Endothelial cell of umbilical vein (primary cell): ENCODE measurements at regions not wholly inside any gene's neighbourhood (a gene's known extent, or its start where the extent isn't known, plus 50 kb on each side); places are given as distances from the start of the nearest gene placed in this dataset.

Experiments used
- BruUV-seq: library from RNA; stranded (reverse); fragments of 400-500 nt; replicated peaks from 2 replicates; lab custom pipeline; 2021; lab: Mats Ljungman, UMichigan
- CTCF ChIA-PET: fragments of 300-600, 350-600 bp; sonication (Branson Sonifier 250); formaldehyde crosslinking; loops from one replicate; lab custom pipeline; 2021; ENCODE audit warnings: antibody characterized with exemption, inconsistent platforms; lab: Charles Lee
- POLR2A ChIA-PET: fragments of 300-600, 350-600 bp; sonication (Branson Sonifier 250); formaldehyde crosslinking; loops from one replicate; lab custom pipeline; 2021; ENCODE audit warnings: antibody characterized with exemption, inconsistent platforms; lab: Charles Lee
- DNase-seq: peaks from one replicate; pipeline ENCODE4 v3.0.0-alpha.2; 2011; ENCODE audit warnings: low read depth, low spot score
- FAIRE-seq: peaks from 2 replicates; lab custom pipeline; 2011; peaks lifted over from hg19 to GRCh38; lab: Jason Lieb, UNC
- H2AFZ ChIP-seq: 2 replicates; pipeline ENCODE4 v1.6.0; 2012; ENCODE audit warnings: low read depth, low read length, control low read depth, inconsistent platforms
- H3K27ac ChIP-seq: 2 replicates; pipeline ENCODE4 v1.5.1; 2011; ENCODE audit warnings: low read depth, mild to moderate bottlenecking, control low read depth, low read length, moderate library complexity; ENCODE audit not compliant: insufficient read depth
- H3K27me3 ChIP-seq, 2 experiments: 2 replicates each; pipeline versions ENCODE4 v1.6.0 to v1.6.1; 2011; ENCODE audit warnings: low read length in 2 of 2, mixed read lengths in 1 of 2; ENCODE audit not compliant: control insufficient read depth in 2 of 2, insufficient read depth in 2 of 2
- H3K36me3 ChIP-seq, 2 experiments: 2 replicates in 1 of 2; 3 replicates in 1 of 2; pipeline ENCODE4 v1.5.1; 2011; ENCODE audit warnings: low read length in 2 of 2, mild to moderate bottlenecking in 1 of 2, moderate library complexity in 1 of 2; ENCODE audit not compliant: control insufficient read depth in 2 of 2, insufficient read depth in 2 of 2; ENCODE audit errors: extremely low read depth in 1 of 2
- H3K4me1 ChIP-seq: 3 replicates; pipeline ENCODE4 v1.5.1; 2011; ENCODE audit warnings: mild to moderate bottlenecking, low read length; ENCODE audit not compliant: control insufficient read depth, insufficient read depth; ENCODE audit errors: extremely low read depth
- H3K4me2 ChIP-seq: 2 replicates; pipeline ENCODE4 v1.6.1; 2011; ENCODE audit warnings: low read length, control low read depth, mixed read lengths; ENCODE audit not compliant: insufficient read depth
- H3K4me3 ChIP-seq, 3 experiments: fragments of 200-600 bp in 1 of 3; sonication (generic), shearing (Covaris generic) in 1 of 3; replicated peaks in 1 of 3; 2 replicates each; pipeline ENCODE4 v1.5.1; 2011 to 2016; ENCODE audit warnings: control low read depth in 3 of 3, low read length in 3 of 3, mild to moderate bottlenecking in 2 of 3, inconsistent platforms in 1 of 3, low read depth in 1 of 3, moderate library complexity in 1 of 3; ENCODE audit not compliant: insufficient read depth in 1 of 3
- H3K79me2 ChIP-seq: 2 replicates; pipeline ENCODE4 v1.6.0; 2012; ENCODE audit warnings: low read length, inconsistent platforms; ENCODE audit not compliant: control insufficient read depth, insufficient read depth
- H3K9ac ChIP-seq: replicated peaks from 2 replicates; pipeline ENCODE3; 2011; ENCODE audit warnings: low read length, control low read depth; ENCODE audit not compliant: insufficient read depth; ENCODE audit errors: extremely low read depth
- H3K9me1 ChIP-seq: replicated peaks from 3 replicates; pipeline ENCODE4 v1.6.0; 2011; ENCODE audit warnings: mild to moderate bottlenecking, low read length; ENCODE audit not compliant: control insufficient read depth, insufficient read depth; ENCODE audit errors: extremely low read depth
- H3K9me3 ChIP-seq: replicated peaks from 2 replicates; pipeline ENCODE4 v1.5.1; 2012; ENCODE audit warnings: low read length, inconsistent platforms; ENCODE audit not compliant: control insufficient read depth, insufficient read depth
- H4K20me1 ChIP-seq: replicated peaks from 2 replicates; pipeline ENCODE3; 2011; ENCODE audit warnings: mild to moderate bottlenecking, low read length; ENCODE audit not compliant: control insufficient read depth, insufficient read depth; ENCODE audit errors: extremely low read depth
- CTCF ChIP-seq, 2 donors: IDR thresholded peaks; 1 replicate in 1 of 2; 2 replicates in 1 of 2; pipeline ENCODE4 v1.5.1; 2011; ENCODE audit warnings: low read length in 2 of 2, mild to moderate bottlenecking in 2 of 2, moderate library complexity in 2 of 2, control low read depth in 1 of 2, inconsistent platforms in 1 of 2, low read depth in 1 of 2; ENCODE audit not compliant: insufficient read depth in 1 of 2; ENCODE audit errors: extremely low read depth in 1 of 2
- EZH2 ChIP-seq: IDR thresholded peaks from 2 replicates; pipeline ENCODE4 v1.6.1; 2012; ENCODE audit warnings: borderline replicate concordance, low read depth, mild to moderate bottlenecking, moderate library complexity, low read length, inconsistent platforms; ENCODE audit not compliant: severe bottlenecking
- FOS ChIP-seq: IDR thresholded peaks from 2 replicates; pipeline ENCODE4 v1.6.1; 2011; ENCODE audit warnings: mild to moderate bottlenecking, low read length, moderate library complexity, borderline replicate concordance; ENCODE audit not compliant: insufficient read depth
- GATA2 ChIP-seq: IDR thresholded peaks from 2 replicates; pipeline ENCODE4 v1.7.0; 2011; ENCODE audit warnings: low read depth, mild to moderate bottlenecking, moderate library complexity, mixed read lengths, low read length; ENCODE audit not compliant: insufficient read length, insufficient read depth
- JUN ChIP-seq: IDR thresholded peaks from 2 replicates; pipeline ENCODE4 v1.6.1; 2011; ENCODE audit warnings: borderline replicate concordance, low read depth; ENCODE audit not compliant: insufficient read length, insufficient read depth
- MAX ChIP-seq: IDR thresholded peaks from 2 replicates; pipeline ENCODE4 v1.6.1; 2011; ENCODE audit not compliant: insufficient read depth, insufficient read length
- MYC ChIP-seq: IDR thresholded peaks from one replicate; pipeline ENCODE4 v1.6.1; 2011; ENCODE audit warnings: mild to moderate bottlenecking, low read depth, low read length
- POLR2A ChIP-seq: IDR thresholded peaks from 2 replicates; pipeline ENCODE4 v1.6.1; 2012; ENCODE audit warnings: low read depth, mild to moderate bottlenecking, control low read depth, low read length
- POLR2AphosphoS5 ChIP-seq: IDR thresholded peaks from 2 replicates; pipeline ENCODE4 v1.6.1; 2012; ENCODE audit warnings: low read depth, mild to moderate bottlenecking, control low read depth, low read length, moderate library complexity; ENCODE audit not compliant: insufficient read depth
- dilution Hi-C: fragments of 300-500 bp; cut with MboI; formaldehyde crosslinking; loops from one replicate; pipeline ENCODE4 v1.15.0; 2019; ENCODE audit warnings: low sequenced_read_pairs; ENCODE audit not compliant: extremely low pct_ligation_motif_present
- intact Hi-C: fragments of 100-400 bp; cut with micrococcal nuclease; formaldehyde crosslinking; loops from one replicate; pipeline ENCODE4 v1.10.0; 2022

- intact Hi-C loops, result no loop called here
- CTCF ChIA-PET, result interaction anchor here (0.7 to 1.9 kb wide), 6 partner anchors 11 to 222 kb away, joined by 3 to 10 read pairs (median 4); no protein-coding TSS in a partner anchor
Observed at GRCh38 chr1:181202986-181203555, 114.6 kb downstream of the IER5 start.

More at GRCh38 chr1:181202986-181203555, 114.6 kb downstream of the IER5 start:
- Histone ChIP-seq H3K9ac (no peak overlapping the region), H3K36me3 (no peaks in the 10 kb centered on the region), H3K4me1 (no peaks in the 10 kb centered on the region), H4K20me1 (no peaks in the 10 kb centered on the region), H3K27me3 (no peaks in the 10 kb centered on the region), H2AFZ (no peak overlapping the region), H3K4me2 (no peak overlapping the region), H3K4me3 (no peak overlapping the region), H3K9me3 (no peaks in the 10 kb centered on the region), H3K79me2 (no peaks in the 10 kb centered on the region), H3K27ac (no peak overlapping the region), H3K9me1 (no peaks in the 10 kb centered on the region)
- POLR2A ChIA-PET, result no interaction called here
- no peak for DNase-seq
- TF ChIP-seq EZH2, result no peak
- no peak for TF ChIP-seq POLR2A
- TF ChIP-seq POLR2AphosphoS5, result no peak
- TF ChIP-seq GATA2, result no peak
- no peak for TF ChIP-seq CTCF (IDR thresholded peaks at IDR 0.05; ENCODE audit: extremely low read depth in 1 of 2, insufficient read depth in 1 of 2, low read depth in 1 of 2, low read length in 2 of 2)
- no peak for TF ChIP-seq MYC
- TF ChIP-seq MAX, result no peak
- TF ChIP-seq FOS, result no peak
- no peak for TF ChIP-seq JUN
- no peak for FAIRE-seq
- BruUV-seq, result no TSS peak
- dilution Hi-C loops, result loop anchor here (25.0 kb wide), 1 partner anchor 209 kb away; no protein-coding TSS in a partner anchor
